Coronary artery (tissue), 2 donors: ENCODE measurements at regions not wholly inside any gene's neighbourhood (a gene's known extent, or its start where the extent isn't known, plus 50 kb on each side); places are given as distances from the start of the nearest gene placed in this dataset.

Experiments
- DNase-seq: peaks from one replicate; pipeline ENCODE4 v3.0.0-alpha.2; 2017; ENCODE audit warnings: low spot score
- H3K27ac ChIP-seq, 2 donors: fragments of 200-600 bp; sonication (generic); one replicate each; pipeline ENCODE4 v1.5.1; 2016 to 2019
- H3K4me3 ChIP-seq: fragments of 200-600 bp; sonication (generic); 2 replicates; pipeline ENCODE4 v1.5.1; 2016; ENCODE audit warnings: mild to moderate bottlenecking, moderate library complexity
- TF ChIP-seq, protein P1 (sequence below): fragments of 200-600 bp; sonication (generic); IDR thresholded peaks from one replicate; pipeline ENCODE4 v1.5.1; 2019; ENCODE audit warnings: antibody characterized with exemption

DNA sequence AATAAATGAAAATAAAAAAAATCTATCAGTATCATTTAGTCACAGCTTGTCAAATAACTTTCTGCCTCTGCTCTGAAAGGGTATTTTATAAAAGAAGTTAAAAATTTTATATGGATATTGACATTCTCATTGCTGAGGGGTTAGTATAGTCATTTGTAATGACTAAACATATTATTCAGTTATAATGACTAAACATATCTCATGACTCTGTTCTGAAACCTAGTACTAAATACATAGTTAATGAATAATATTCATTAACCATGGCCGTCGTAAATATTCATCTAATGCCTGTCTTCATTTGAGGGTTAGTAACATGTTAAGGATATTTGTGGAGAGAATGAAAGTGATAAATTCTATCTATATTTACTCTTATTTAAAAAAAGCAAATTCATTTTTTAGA lies 69.1 kb upstream of the MAP4K3 start:
- DNase-seq: no peak
- TF ChIP-seq, protein P1, sequence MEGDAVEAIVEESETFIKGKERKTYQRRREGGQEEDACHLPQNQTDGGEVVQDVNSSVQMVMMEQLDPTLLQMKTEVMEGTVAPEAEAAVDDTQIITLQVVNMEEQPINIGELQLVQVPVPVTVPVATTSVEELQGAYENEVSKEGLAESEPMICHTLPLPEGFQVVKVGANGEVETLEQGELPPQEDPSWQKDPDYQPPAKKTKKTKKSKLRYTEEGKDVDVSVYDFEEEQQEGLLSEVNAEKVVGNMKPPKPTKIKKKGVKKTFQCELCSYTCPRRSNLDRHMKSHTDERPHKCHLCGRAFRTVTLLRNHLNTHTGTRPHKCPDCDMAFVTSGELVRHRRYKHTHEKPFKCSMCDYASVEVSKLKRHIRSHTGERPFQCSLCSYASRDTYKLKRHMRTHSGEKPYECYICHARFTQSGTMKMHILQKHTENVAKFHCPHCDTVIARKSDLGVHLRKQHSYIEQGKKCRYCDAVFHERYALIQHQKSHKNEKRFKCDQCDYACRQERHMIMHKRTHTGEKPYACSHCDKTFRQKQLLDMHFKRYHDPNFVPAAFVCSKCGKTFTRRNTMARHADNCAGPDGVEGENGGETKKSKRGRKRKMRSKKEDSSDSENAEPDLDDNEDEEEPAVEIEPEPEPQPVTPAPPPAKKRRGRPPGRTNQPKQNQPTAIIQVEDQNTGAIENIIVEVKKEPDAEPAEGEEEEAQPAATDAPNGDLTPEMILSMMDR: no peak
- H3K27ac ChIP-seq: no peak overlapping the region

DNA sequence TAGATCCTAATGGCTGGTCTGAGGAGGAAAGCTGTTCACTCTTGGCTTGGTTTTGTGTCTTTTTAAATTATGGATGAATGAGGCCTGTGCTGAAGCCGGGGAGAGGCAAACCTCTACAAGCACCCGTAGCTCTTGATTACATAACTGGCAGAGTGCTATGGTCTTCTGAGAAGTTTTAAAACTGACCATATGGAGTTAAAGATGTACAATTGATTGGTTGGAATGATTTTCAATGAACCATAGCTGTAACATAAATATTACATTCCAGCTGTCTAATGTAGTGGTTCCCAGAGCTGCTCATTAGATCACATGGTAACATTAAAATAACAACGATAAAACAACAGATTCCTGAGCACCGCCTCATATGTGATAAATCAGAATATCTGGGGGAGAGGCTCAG lies 71.1 kb upstream of the MAP4K3 start:
- no peak for DNase-seq
- Histone ChIP-seq H3K27ac (no peak overlapping the region), H3K4me3 (no peak overlapping the region)
- TF ChIP-seq, protein P1: no peak

More for the DNA sequence above, 69.1 kb upstream of the MAP4K3 start:
- H3K4me3 ChIP-seq: no peak overlapping the region

DNA sequence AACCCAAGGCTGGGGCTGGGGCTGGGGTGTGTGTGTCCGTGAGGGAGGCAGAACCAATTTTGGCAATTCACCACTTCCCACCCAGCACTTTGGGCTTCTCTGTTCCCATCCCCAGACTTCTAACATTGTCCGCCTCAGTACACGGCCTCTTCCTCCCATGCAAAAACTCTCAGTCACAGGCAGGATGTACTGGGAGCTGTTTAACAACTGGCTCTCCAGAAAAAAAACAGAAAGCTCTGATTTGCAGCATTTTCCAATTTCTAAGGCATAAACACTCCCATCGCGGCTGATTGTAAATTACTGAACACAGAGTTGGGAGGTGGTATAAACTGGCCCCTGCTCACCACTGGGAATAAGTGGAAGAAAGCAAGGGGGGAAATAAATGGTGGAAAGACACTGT lies 73.1 kb upstream of the MAP4K3 start:
- TF ChIP-seq, protein P1: no peak
- Histone ChIP-seq H3K4me3 (no peak overlapping the region), H3K27ac (no peak overlapping the region)

DNA sequence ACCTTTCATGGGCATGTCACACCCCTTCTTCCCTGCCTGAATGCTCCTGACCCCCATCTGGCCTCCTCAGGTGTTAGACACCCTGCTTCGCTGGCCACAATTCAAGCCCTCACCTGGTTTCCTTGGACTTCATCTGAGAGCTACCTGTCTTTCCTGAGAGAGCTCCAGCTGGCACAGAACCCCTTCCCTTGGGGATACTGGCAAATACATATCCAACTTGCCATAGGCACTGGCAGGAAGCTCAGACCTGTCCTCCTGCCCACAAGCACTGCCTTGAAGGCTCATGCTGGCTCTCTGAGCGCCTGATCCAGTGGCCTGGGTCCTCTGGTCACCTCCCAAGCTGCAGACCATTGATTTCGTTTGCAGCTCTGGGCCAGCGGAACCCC lies 74.1 kb upstream of the MAP4K3 start:
- TF ChIP-seq, protein P1: no peak
- H3K27ac ChIP-seq: no peak overlapping the region
- no peak for DNase-seq

More for the DNA sequence above, 73.1 kb upstream of the MAP4K3 start:
- no peak for DNase-seq

DNA sequence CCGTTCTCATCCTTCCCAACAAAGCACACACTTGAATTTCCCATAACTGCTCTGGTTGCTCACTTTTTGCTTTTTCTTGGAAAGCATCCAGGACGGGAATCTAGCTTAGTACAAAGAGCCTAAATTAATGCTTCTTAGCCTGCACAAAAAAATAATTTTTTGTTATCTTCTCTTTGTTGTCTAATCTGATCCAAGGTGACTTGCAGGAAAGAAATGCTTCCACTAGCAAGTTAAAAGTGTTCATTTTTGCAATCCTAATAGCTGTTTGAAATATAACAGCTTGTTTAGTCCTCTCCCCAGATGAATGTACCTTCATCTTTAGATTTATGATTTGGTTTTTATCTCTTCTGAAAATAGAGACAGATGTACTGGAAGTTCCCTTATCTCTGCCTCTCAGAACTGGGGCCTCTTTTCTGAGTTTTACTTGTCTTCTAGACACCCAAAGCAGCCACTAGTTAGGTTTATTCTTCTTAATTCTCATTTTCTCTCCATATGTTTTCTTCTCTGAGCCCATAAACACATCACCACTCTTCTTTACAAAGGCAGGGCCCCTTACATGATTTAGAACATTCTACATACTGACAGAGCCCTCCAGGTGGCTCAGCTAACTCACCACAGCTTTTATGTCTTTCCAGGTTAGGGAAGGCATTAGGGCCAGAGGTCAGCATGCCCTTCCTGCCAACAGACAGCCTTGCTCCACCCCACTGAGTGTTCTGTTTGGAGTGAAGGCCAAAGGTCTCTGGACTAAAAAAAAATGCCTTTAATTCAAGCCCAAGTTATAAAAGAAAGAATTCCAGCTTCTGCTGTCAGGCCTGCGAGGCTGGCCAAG lies 74.7 kb upstream of the MAP4K3 start:
- H3K4me3 ChIP-seq: no peak overlapping the region
- TF ChIP-seq, protein P1: no peak
- DNase-seq: no peak
- H3K27ac ChIP-seq: peak overlapping the region in 1 of 2 donors; percentile 48

More for the DNA sequence above, 74.1 kb upstream of the MAP4K3 start:
- no peak overlapping the region for H3K4me3 ChIP-seq

DNA sequence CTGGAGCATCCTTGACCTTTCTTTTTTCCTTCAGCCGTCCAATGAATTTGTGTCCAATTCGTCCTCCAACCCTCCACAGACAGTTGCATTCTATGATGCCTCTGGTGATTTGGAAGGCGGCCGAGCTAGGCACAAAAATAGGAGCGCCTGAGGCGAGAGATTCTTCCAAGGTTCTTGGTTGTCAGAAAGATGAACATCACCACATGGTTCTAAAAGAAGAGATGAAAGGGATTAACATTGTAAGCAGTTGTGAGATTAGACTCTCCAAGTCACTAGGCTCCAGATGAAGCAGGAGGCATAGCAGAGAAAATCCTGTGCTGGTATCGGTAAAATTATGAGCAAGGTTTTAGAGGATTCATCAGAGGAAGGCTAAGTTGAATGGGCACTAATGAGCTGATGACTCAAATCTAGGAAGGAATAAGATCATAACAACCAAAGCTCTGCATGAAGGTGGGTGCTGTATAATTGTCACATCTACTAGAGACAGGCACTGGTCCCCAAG lies 75.4 kb upstream of the MAP4K3 start:
- no peak overlapping the region for H3K4me3 ChIP-seq
- H3K27ac ChIP-seq: peak overlapping the region in 1 of 2 donors; percentile 48
- DNase-seq: no peak
- TF ChIP-seq, protein P1: no peak

DNA sequence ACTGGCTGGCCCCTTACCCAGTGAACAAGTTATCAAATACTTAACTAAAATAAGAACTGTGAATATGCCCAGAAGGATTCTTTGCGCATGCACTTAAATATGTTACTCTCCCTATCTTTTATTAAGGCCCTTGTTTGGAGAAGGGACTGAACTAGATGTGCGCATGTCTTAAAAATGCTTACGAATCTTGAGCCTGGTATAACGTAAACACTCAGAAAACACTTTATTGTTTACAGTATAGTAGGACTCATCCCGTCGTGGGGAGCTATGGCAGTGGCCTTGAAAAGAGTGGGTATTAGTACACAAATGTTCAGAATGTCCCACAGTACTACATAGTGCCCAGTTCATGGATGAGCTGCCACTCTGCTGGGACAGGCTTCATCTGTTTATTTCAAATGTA lies 75.9 kb upstream of the MAP4K3 start:
- no peak for DNase-seq
- Histone ChIP-seq H3K4me3 (no peak overlapping the region), H3K27ac (peak overlapping the region in 1 of 2 donors; percentile 48)
- TF ChIP-seq, protein P1: no peak
